Subcutaneous abdominal adipose tissue (tissue), 5 donors: ENCODE measurements at regions not wholly inside any gene's neighbourhood (a gene's known extent, or its start where the extent isn't known, plus 50 kb on each side); places are given as distances from the start of the nearest gene placed in this dataset.

Source experiments
- H3K27ac ChIP-seq: one replicate; pipeline ENCODE4 v1.7.0; 2013; ENCODE audit warnings: low read depth, mild to moderate bottlenecking, inconsistent platforms, low read length, moderate library complexity
- H3K27me3 ChIP-seq, 5 donors: one replicate each; pipeline ENCODE4 v1.7.0; 2013; ENCODE audit warnings: low read length in 5 of 5, inconsistent platforms in 1 of 5; ENCODE audit not compliant: control insufficient read depth in 5 of 5, insufficient read depth in 4 of 5
- H3K36me3 ChIP-seq, 5 donors: one replicate each; pipeline ENCODE4 v1.7.0; 2013; ENCODE audit warnings: low read length in 5 of 5; ENCODE audit not compliant: control insufficient read depth in 5 of 5, insufficient read depth in 5 of 5
- H3K4me1 ChIP-seq, 5 donors: one replicate each; pipeline ENCODE4 v1.7.0; 2013; ENCODE audit warnings: low read length in 5 of 5, mild to moderate bottlenecking in 3 of 5, moderate library complexity in 1 of 5; ENCODE audit not compliant: control insufficient read depth in 5 of 5, insufficient read depth in 5 of 5
- H3K4me3 ChIP-seq, 5 donors: one replicate each; pipeline ENCODE4 v1.7.0; 2013; ENCODE audit warnings: low read length in 5 of 5, low read depth in 1 of 5
- H3K9ac ChIP-seq, 5 donors: one replicate each; pipeline ENCODE4 v1.7.0; 2013; ENCODE audit warnings: low read length in 5 of 5, mild to moderate bottlenecking in 4 of 5, moderate library complexity in 3 of 5
- H3K9me3 ChIP-seq, 5 donors: one replicate each; pipeline ENCODE4 v1.7.0; 2013; ENCODE audit warnings: low read length in 5 of 5; ENCODE audit not compliant: control insufficient read depth in 5 of 5
- donor health status: healthy.
- donor health status: healthy.
- donor health status: healthy.
- donor health status: healthy.
- donor health status: healthy.

- Histone ChIP-seq H3K4me1 (no peaks in the 10 kb centered on the region), H3K9me3 (peaks cover 0 to 11% (median 5%) of the 10 kb centered on the region in 5 donors), H3K27me3 (no peaks in the 10 kb centered on the region), H3K36me3 (no peaks in the 10 kb centered on the region), H3K27ac (no peak overlapping the region), H3K4me3 (no peak overlapping the region), H3K9ac (no peak overlapping the region)
These were observed 57.1 kb upstream of the PDSS1 start for GRCh38 chr10:26640391-26640790.

DNA sequence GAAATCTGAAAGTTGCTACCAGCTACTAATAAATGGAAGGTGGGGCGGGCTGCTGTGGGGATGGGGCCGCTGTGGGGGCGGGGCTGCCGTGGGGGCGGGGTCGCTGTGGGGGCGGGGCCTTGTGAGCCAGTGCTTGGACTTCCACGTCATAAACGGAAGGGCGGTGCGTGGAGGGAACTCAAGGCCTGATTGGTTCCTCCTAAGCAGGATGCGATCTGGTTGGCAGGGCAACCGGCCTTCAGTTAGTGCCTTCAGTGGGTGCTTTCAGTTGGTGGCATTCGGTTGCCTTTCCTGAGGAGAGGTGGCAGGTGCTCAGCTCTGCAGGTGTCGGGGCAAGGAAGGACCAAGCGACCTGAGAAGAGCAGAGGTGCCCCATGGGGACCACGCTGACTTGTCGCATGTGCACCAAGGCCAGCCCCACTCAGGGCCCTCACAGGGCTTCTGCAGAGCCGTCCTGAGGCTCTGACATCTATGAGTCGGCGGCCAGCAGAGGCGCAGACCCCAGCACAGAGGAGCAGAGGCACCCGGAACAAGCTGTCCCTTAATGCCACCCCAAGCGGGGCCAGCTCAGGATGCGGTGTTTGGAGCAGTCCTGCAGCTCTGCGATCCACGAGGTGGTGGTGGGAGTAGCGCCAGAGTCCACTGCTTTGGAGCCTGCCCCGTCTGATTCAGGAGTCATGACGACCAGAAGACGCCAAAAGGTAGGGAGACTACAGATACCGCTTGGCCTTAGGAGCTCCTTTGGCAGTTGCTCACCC lies 54.4 kb upstream of the PDSS1 start:
- Histone ChIP-seq H3K9ac (no peak overlapping the region), H3K4me3 (no peak overlapping the region), H3K27me3 (no peaks in the 10 kb centered on the region), H3K9me3 (peaks cover 0 to 11% (median 5%) of the 10 kb centered on the region in 5 donors), H3K27ac (no peak overlapping the region), H3K36me3 (no peaks in the 10 kb centered on the region), H3K4me1 (no peaks in the 10 kb centered on the region)

DNA sequence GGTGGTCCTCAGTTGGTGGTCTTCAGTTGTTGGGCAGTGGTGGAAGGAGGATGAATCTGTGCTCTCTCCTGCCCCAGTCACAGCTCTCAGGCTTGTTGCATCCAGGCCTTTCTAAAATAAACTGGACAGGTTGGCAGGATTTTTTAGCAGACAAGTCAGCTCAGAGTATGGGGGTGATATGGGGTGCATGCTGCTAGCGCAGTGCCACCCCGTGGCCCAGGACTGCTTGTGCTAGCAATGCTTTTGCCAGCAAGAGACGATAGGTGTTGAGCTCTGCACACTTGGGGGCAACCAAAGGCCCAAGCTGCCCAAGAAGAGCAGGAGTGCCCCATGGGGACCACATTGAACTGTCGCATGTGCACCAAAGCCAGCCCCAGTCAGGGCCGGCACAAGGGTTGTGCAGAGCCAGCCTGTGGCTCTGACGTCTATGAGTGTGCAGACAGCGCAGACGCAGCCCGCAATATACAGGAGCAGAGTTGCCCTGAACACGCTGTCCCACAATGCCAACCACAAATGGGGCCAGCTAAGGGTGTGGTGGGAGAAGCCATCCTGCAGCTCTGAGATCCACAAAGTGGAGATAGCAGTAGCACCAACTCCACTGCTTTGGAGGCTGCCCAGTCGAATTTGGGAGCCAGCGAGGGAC lies 49.8 kb upstream of the PDSS1 start:
- Histone ChIP-seq H3K27ac (no peak overlapping the region), H3K36me3 (no peaks in the 10 kb centered on the region), H3K27me3 (no peaks in the 10 kb centered on the region), H3K4me3 (no peak overlapping the region), H3K9ac (no peak overlapping the region), H3K4me1 (no peaks in the 10 kb centered on the region), H3K9me3 (no peaks in the 10 kb centered on the region)
